ENCODE measurements at regions not wholly inside any gene's neighbourhood (a gene's known extent, or its start where the extent isn't known, plus 50 kb on each side); places are given as distances from the start of the nearest gene placed in this dataset.
"Not testable (repeated sequence)": the region's sequence is repeated elsewhere in the genome, so short reads cannot be mapped to it uniquely, and the experiment has no call there.

GRCh38 chr1:227508431-227508830 is 54.9 kb upstream of the ZNF678 start:
- DNase-seq (ENCODE audit: low spot score) (no peak), FAIRE-seq (no peak)

DNA sequence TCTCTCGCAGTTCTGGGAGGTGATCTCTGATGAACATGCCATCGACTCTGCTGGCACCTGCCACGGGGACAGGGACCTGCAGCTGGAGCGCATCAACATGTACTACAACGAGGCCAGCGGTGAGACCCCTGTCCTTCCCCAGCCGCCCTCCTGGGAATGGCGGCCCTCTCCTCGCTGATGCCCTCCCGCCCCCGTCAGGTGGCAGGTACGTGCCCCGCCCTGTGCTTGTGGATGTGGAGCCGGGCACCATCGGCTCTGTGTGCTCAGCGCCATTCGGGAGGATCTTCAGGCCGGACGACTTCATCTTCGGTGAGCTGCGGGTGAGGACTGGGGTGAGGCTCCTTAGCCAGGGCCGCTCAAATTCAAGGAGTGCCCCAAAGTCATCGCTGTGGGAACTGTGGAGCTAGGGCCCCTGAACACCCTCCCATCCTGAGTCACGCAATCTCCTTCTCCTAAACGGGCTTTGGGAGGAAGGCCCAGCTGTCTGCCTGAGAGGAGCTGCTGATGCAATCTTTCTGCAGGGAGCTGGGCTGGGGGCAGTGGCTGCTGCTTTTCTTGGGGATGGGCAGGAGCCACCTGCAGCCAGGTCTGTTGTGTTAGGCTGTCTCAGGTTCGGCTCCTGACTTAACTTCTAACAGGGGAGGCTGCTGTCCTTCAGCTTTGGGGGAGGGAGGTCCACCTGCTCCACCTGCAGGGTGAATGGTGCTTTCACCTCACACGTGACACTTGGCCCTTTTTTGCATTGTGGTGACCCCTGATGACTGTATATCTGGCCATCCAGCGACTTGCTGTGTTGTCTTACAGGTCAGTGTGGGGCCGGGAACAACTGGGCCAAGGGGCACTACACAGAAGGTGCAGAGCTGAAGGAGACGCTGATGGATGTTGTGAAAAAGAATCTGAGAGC is 56.6 kb upstream of the ZNF678 start:
- not testable (repeated sequence) for FAIRE-seq; DNase-seq (ENCODE audit: low spot score)

GRCh38 chr1:227496045-227496444 is 67.3 kb upstream of the ZNF678 start:
- not testable (repeated sequence) for DNase-seq (ENCODE audit: low spot score); FAIRE-seq

DNA sequence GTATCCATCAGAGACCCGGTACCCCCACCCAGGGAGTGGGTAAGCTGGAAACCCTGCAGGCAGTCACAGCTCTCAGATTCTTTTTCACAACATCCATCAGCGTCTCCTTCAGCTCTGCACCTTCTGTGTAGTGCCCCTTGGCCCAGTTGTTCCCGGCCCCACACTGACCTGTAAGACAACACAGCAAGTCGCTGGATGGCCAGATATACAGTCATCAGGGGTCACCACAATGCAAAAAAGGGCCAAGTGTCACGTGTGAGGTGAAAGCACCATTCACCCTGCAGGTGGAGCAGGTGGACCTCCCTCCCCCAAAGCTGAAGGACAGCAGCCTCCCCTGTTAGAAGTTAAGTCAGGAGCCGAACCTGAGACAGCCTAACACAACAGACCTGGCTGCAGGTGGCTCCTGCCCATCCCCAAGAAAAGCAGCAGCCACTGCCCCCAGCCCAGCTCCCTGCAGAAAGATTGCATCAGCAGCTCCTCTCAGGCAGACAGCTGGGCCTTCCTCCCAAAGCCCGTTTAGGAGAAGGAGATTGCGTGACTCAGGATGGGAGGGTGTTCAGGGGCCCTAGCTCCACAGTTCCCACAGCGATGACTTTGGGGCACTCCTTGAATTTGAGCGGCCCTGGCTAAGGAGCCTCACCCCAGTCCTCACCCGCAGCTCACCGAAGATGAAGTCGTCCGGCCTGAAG is 69.3 kb upstream of the ZNF678 start:
- not testable (repeated sequence) for DNase-seq (ENCODE audit: low spot score); FAIRE-seq

DNA sequence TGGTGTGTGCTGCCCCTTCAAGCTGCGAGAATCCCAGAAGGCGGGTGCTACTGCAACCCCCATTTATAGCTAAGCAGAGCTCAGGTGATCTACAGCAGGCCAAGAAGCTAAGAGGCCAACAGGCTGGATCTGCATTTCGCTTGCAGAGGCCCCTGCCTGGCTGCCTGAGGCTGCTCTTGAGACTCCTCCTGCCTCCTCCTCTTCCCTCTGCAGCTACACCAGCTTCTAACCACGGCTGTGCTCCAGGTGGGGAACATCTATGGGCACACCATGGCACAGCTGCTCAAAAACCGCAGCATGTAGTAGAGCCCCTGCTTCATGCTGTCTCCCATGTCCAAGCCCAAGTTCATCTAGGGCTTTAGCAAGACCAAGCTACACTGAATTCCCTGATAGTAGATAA is 72.9 kb upstream of the ZNF678 start:
- FAIRE-seq (no peak), DNase-seq (ENCODE audit: low spot score) (no peak)

DNA sequence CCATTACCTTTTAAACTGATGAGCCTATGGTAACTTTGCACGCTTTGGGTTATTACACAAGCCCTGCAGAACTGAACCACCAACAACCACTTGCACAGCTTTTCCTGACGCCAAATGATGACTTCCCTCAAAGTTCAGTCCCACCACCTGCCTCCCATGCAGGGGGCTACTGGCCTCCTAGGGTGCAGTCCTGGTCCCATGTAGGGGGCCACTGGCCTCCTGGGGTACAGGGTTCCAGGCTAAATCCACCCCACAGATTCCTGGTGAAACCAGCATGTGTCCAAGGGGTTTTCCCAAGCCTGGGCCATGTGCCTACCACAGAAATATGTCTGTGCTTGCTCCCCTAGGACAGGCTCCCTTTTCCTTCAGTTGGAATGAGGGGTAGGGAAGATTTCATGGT is 73.4 kb upstream of the ZNF678 start:
- no peak for FAIRE-seq
- DNase-seq (ENCODE audit: low spot score), result no peak

GRCh38 chr1:227489572-227489971 is 73.8 kb upstream of the ZNF678 start:
- no peak for DNase-seq (ENCODE audit: low spot score)
- FAIRE-seq, result no peak

DNA sequence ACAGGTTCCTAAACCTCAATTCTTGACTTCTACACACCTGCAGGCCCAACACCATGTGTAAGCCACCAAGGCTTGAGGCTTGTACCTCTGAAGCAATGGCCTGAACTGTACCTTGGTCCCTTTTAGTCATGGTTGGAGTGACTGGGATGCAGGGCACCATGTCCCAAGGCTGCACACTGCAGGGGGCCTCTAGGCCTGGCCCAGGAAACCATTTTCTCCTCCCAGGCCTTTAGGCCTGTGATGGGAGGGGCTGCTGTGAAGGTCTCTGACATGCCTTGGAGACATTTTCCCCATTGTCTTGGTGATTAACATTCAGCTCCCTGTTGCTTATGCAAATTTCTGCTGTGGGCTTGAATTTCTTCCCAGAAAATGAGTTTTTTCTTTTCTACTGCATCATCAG is 75.8 kb upstream of the ZNF678 start:
- FAIRE-seq, result no peak
- no peak for DNase-seq (ENCODE audit: low spot score)

DNA sequence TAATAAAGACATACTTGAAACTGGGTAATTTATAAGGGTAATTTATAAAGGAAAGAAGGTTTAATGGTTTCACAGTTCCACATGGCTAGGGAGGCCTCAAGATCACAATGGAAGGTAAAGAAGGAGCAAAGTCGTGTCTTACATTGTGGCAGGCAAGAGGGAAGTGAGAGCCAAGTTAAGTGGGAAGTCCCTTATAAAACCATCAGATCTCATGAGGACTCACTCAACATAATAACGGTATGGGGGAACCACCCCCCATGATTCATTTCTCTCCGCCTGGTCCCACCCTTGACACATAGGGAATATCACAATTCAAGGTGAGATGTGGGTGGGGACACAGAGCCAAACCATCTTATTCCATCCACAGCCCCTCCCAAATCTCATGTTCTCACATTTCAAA is 76.8 kb upstream of the ZNF678 start:
- no peak for DNase-seq (ENCODE audit: low spot score)
- FAIRE-seq, result no peak

- FAIRE-seq (no peak), DNase-seq (ENCODE audit: low spot score) (no peak)
Observed at GRCh38 chr1:227482023-227482299, 81.4 kb upstream of the ZNF678 start.

DNA sequence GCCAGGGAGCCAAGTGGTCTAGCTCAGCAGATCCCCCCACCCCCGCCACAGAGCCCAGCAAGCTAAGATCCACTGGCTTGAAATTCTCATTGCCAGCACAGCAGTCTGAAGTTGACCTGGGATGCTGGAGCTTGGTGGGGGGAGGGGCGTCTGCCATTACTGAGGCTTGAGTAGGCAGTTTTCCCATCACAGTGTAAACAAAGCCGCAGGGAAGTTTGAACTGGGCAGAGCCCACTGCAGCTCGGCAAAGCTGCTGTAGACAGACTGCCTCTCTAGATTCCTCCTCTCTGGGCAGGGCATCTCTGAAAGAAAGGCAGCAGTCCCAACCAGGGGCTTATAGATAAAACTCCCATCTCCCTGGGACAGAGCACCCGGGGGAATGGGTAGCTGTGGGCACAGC is 89.3 kb upstream of the ZNF678 start:
- FAIRE-seq; DNase-seq (ENCODE audit: low spot score): not testable (repeated sequence)

- no peak for FAIRE-seq
- no peak for DNase-seq (ENCODE audit: low spot score)
Observed at GRCh38 chr1:227472772-227473171, 90.6 kb upstream of the ZNF678 start.

DNA sequence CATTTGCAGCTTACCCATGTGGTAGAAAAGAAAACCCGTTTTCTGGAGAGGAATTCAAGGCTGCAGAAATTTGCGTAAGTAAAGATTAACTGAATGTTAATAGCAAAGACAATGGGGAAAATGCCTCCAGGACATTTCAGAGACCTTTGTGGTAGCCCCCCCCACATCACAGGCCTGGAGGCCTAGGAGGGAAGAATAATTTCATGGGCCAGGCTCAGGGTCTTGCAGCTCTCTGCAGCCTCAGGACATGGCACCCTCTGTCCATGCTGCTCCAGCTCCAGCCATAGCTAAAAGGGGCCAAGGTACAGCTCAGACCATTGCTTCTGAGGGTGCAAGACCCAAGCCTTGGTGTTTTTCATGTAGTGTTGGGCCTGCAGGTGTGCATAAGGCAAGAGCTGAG is 92.7 kb upstream of the ZNF678 start:
- FAIRE-seq, result no peak
- DNase-seq (ENCODE audit: low spot score), result no peak

DNA sequence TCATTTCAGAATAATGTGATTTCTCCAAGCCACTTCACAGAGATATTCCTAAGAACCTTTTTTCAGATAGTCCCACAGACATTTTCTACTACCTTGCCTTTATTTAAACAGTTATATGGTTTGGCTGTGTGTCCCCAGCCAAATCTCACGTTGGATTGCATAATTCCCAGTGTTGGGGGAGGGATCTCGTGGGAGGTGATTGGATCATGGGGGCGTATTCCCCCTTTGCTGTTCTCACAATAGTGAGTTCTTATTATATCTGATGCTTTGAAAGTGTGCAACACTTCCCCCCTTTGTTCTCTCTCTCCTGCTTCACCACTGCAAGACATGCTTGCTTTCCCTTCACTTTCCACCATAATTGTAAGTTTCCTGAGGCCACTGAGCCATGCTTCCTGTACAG is 93.6 kb upstream of the ZNF678 start:
- DNase-seq (ENCODE audit: low spot score), result no peak
- FAIRE-seq, result no peak

DNA sequence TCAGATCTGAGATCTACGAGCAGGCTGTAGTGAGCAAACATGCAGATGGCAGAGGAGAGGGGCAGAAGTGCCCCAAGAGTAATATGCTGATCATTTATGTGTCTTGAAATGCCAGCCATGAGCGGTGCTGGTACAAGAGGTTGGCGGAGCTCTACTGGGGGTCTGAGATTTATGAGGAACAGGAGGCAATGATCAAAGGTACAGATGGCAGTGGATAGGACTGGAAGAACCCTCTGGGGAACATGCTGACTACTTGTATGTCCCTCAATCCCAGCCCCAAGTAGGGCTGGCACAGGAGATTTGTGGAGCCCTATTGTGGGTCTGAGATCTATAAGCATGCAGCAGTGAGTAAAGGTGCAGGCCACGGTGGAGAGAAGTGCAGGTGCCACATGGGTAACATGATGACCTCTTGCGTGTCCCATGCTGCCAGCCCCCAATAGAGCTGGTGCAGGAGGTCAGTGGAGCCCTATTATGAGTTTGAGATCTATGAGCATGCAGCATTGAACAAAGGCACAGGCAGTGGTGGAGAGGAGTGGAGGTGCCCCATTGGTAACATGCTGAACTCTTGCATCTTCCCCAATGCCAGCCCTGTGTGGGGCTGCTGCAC is 97.2 kb upstream of the ZNF678 start:
- FAIRE-seq, result no peak
- no peak for DNase-seq (ENCODE audit: low spot score)

DNA sequence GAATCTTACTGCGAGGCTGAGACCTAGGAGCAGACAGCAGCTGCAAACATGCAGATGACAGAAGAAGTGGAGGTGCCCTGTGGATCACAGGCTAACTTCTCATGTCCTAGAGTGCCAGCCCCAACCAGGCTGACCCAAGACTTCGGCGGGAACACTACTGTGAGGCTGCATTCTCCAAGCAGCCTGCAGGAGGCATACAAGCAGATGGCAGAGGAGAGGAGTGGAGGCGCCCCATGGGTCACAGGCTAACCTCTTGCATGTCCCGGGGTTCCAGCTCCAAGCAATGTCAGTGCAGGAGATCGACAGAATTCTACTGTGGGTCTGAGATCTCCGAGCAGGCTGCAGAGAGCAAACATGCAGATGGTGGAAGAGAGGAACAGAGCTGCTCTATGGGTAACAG is 98.1 kb upstream of the ZNF678 start:
- DNase-seq (ENCODE audit: low spot score), result no peak
- no peak for FAIRE-seq

- DNase-seq (ENCODE audit: low spot score) (no peak), FAIRE-seq (no peak)
Observed at GRCh38 chr1:227459977-227460376, 103.4 kb upstream of the ZNF678 start.

- FAIRE-seq (no peak), DNase-seq (ENCODE audit: low spot score) (no peak)
Observed at GRCh38 chr1:227459326-227459841, 104.0 kb upstream of the ZNF678 start.

DNA sequence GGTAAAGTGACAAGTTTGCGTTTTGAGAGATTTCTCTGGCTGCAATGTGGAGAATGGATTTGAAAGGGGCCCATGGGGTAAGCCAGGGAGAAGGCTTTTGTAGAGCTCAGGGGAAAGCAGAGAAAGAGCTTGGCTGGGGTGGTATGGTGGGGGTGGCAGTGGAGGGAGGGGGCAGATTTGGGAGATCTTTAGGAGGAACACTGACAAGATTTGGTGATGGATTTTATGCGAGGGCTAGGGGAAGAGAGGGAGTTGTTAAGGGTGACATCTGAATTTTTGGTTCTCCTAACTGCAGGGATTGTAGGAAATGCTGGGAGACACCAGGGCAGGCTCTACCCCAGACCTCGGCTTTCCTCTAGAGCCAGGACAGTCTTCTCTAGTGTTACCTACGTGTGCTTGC is 108.7 kb upstream of the ZNF678 start:
- no peak for FAIRE-seq
- no peak for DNase-seq (ENCODE audit: low spot score)

- FAIRE-seq, result no peak
Observed at GRCh38 chr1:227453631-227454355, 109.6 kb upstream of the ZNF678 start.

GRCh38 chr1:227451954-227452353 is 111.4 kb upstream of the ZNF678 start:
- FAIRE-seq, result no peak
- no peak for DNase-seq (ENCODE audit: low spot score)

More at GRCh38 chr1:227453631-227454355, 109.6 kb upstream of the ZNF678 start:
- DNase-seq (ENCODE audit: low spot score), result no peak

DNA sequence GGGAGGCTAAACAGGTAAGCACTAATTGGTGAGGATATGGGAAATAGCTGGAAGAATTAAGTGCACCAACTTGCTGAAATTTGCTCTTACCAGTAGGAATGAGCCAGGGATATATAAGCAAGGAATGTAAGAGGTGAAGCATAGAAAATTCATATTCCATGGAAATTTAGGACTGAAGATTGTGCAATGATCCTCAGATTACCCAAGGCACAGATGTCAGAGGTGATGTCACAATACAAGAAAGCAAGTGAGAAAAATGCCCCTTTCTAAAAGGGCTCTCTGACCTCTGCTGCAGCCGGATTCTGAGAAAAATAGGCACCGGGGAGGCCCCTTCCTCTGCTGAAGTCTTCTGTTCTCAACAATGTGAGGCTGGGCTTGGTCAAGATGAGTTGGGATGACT is 112.3 kb upstream of the ZNF678 start:
- no peak for DNase-seq (ENCODE audit: low spot score)
- FAIRE-seq, result no peak

All from RCC 7860 (cell line).